HL-60/S4 treated with phorbol 12-myristate 13-acetate at 8.2 ng/mL for 4 days and 3 days (cell line): ENCODE measurements at regions not wholly inside any gene's neighbourhood (a gene's known extent, or its start where the extent isn't known, plus 50 kb on each side); places are given as distances from the start of the nearest gene placed in this dataset.
"Not testable (repeated sequence)": the region's sequence is repeated elsewhere in the genome, so short reads cannot be mapped to it uniquely, and the experiment has no call there.

Experiments used
- in situ Hi-C: fragments of 300-500 bp; cut with MboI; formaldehyde crosslinking; loops from 2 replicates; pipeline ENCODE4 v1.15.0; 2022; ENCODE audit warnings: low sequenced_read_pairs

DNA sequence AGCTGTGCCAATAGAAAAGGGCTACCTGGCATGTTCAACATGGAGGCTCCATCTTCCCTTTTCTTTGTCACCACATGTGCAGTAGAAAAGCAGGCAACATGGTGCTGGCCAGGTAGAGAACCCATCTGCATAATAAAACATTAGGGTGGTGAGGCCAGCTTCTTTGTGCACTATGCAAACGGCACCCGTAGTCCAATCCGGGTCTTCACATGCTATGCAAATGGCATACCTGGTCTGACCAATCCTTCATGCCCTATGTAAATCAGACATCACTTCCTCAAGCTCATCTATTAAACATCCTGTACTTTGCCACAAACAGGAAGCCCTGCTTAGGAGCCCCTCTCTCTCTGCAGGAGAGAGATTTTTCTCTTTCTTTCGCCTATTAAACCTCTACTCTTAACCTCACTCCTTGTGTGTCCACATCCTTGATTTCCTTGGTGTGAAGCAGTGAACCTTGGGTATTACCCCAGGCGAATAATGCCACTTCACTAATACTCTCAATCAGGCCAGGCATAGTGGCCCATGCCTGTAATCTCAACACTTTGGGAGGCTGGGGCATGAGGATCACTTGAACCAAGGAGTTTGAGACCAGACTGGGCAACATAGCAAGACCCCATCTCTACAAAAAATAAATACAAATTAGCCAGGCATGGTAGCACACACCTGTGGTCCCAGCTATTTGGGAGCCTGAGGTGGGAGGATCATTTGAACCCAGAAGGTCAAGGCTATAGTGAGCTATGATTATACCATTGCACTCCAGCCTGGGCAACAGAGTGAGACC, 111.3 kb upstream of the MRI1 start:
- in situ Hi-C loops, result no loop called here

DNA sequence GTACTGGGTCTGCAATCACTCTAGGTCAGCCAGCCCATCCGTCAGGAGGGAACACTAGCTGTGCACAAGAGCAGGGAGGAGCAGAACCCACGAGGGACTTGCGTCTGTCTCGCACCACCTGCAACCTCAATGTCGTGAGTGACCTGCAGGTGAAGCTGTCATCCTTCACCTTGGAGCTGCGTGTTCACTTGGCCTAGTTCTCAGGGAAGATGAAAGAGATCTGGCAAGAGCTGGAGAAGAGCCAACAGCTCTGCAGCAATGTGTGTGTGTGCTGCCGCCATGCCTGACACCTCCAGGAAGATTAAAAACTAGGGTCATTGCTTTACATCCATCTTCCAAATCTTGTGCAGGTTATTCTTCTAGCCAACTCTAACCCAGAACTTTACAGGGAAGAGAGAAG, 117.6 kb upstream of the MRI1 start:
- in situ Hi-C loops, result no loop called here

DNA sequence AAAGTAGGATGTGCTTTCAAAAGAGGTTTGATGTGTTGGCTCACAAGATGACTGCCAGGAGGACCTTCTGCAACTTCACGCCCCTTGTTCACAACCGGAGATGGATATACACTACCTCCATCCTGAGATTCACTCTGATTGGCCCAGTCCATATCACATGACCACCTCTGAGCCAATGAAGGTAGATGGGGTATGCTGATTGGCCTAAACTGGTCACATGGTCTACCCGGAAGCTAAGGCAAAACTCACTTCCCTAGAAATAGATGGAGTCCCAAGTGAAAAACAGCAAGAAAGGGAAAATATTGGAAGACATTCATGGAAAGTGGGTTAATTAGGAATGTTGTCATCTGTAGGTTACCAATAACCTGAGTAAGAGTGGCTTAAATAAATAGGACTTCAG, 119.7 kb upstream of the MRI1 start:
- in situ Hi-C loops, result no loop called here

DNA sequence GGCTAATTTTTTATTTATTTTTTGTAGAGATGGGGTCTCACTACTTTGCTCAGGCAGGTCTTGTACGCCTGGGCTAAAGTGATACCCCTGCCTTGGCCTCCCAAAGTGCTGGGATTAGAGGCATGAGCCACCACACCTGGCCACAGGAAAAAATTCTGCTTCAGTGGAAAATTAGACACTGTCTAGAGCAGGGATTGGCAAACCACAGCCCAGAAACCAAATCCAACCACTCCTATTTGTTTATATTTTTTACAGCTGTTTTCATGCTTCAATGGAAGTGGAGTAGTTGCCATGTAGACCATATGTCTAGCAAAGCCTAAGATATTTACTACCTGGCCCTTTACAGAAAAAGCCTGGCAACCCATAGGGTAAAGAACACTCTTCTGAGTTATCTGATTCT, 123.7 kb upstream of the MRI1 start:
- in situ Hi-C loops, result no loop called here

DNA sequence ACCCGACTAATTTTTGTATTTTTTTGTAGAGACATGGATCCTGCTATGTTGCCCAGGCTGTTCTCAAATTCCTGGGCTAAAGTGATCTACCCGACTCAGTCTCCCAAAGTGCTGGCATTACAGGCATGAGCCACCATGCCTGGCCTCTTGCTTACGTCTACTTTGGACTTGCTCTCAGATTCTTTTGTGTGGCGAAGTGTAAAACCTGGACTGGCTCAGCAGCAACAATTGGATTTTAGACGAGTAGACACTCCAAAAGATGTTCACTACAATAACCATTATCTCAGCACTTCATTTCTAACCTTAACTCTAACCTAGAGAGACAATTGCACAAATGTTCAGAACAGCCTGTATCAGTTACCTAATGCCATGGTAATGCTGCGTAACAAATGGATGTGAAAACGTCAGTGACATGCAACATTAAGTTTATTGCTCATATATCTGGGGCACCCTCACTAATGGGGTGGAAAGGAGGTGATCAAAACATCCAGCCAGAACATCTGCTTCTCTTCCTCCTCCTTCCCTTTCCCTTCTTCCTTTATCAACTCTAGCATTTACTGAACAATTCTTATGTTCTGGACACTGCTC, 124.9 kb upstream of the MRI1 start:
- in situ Hi-C loops, result no loop called here

DNA sequence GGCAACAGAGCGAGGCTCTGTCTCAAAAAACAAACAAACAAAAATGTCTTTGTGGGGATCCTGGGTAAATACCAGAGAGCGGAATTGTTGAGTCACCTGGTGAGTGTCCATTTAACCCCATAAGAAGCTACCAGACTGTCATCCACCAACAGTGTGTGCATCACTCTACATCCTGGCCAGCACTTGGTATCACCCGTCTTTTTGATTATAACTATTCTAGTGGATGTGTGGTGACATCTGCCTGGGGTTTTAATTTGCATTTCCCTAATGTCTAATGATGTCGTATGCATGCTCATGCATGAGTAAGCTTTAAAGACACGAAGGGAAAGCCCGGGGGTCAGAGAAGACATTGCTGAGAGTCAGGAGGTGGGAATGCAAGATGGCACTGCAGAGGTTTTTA, 126.7 kb upstream of the MRI1 start:
- in situ Hi-C loops, result no loop called here

DNA sequence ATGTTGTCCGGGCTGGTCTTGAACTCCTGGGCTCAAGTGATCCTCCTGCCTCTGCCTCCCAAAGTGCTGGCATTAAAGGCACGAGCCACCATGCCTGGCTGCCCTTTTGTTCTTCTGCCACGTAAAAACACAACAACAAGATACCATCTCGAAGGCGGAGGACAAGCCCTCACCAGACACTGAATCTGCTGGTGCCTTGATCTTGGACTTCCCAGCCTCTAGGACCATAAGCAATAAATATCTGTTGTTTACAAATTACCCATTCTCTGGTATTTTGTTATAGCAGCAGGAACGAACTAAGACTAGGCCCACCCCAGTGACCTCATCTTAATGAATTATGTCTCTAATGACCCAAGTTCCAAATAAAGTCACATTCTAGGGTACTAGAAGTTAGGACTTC, 128.4 kb upstream of the CACNA1A start:
- in situ Hi-C loops, result no loop called here

DNA sequence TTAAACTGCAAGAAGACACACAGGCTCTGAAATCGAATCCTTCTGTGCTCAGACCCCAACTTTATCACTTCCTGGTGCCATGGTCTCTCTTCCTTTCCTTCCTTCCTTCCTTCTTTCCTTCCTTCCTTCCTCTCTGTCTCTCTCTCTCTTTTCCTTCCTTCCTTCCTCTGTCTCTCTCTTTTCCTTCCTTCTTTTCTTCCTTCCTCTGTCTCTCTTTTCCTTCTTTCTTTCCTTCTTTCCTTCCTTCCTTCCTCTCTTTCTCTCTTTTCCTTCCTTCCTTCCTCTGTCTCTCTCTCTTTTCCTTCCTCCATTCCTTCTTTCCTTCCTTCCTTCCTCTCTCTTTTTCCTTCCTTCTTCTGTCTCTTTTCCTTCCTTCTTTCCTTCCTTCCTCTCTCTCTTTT, 127.2 kb upstream of the CACNA1A start:
- in situ Hi-C loops, result no loop called here

DNA sequence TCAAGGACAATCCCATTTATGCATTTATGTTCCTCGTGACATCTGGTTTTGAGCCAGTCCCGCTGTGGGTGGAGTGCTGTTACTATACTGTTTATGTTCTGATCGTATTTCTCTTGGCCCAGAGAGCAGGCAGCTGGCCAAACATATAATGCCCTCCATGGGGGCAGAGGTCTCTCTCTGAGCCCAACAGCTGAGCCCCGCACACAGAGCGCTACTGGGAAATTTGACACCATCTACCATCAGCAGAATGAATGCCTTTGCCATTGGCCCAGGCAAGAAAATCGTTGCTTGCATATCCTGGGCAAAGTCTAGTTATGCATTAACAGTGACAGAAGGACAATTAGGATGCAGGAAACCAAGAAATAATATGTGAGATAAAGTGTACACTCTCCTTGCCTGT, 126.8 kb upstream of the CACNA1A start:
- in situ Hi-C loops, result no loop called here

DNA sequence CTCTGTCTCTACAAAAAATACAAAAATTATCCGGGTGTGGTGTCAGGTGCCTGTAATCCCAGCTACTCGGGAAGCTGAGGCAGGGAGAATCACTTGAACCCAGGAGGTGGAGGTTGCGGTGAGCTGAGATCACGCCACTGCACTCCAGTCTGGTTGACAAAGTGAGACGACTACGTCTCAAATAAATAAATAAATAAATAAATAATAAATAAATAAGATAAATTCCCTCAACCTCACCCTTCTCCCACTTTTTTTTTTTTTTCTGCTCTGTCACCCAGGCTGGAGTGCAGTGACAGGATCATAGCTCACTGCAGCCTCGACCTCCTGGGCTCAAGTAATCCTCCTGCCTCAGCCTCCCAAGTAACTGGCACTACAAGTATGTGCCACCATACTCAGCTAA, 125.9 kb upstream of the CACNA1A start:
- in situ Hi-C loops, result not testable (repeated sequence)

DNA sequence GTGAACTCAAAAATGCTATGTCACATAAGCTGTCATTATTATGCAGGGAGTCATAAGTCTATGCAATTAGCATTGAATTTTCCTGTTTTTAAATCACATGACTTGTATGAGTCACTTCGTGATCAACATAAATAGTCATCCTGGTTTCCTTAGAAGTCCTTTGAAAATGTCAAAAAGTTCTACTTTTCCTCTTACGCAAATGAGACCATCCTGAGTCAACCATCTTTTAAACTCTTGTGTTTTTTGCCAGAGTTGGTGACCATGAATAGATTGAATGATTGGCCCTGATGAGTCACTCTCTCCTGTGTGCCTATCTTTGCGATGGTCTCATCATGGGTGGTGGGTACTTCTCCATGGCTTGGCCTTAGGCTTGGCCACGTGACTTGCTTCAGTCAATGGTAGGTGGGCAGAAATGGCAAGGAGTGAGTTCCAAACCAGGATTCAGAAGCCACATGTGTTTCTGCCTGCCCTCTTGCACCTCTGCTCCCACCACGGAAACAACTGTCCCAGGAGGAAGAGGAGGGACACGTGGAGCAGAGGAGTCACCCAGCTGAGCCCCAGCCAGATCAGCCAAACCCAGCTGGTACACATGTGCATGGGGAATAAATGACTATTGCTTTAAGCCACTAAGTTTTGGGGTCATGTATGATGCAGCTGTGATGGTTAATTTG, 123.5 kb upstream of the CACNA1A start:
- in situ Hi-C loops, result no loop called here

DNA sequence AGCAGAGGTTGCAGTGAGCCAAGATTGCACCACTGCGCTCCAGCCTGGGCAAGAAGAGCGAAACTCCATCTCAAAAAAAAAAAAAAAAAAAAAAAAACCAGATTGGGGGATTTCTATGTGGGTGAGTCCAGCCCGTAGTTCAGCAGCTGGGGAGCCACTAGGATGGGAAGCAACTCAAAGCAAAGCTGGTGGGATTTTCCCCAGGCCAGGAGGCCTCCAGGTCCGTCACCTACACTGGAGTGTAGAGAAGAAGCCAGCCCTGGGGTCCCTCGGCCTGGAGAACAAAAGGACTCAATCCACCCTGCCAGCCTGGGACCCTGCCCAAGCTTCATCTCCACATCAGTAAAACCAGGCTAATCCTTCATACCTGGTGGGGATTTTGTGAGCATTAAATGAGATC, 121.3 kb upstream of the CACNA1A start:
- in situ Hi-C loops, result no loop called here

DNA sequence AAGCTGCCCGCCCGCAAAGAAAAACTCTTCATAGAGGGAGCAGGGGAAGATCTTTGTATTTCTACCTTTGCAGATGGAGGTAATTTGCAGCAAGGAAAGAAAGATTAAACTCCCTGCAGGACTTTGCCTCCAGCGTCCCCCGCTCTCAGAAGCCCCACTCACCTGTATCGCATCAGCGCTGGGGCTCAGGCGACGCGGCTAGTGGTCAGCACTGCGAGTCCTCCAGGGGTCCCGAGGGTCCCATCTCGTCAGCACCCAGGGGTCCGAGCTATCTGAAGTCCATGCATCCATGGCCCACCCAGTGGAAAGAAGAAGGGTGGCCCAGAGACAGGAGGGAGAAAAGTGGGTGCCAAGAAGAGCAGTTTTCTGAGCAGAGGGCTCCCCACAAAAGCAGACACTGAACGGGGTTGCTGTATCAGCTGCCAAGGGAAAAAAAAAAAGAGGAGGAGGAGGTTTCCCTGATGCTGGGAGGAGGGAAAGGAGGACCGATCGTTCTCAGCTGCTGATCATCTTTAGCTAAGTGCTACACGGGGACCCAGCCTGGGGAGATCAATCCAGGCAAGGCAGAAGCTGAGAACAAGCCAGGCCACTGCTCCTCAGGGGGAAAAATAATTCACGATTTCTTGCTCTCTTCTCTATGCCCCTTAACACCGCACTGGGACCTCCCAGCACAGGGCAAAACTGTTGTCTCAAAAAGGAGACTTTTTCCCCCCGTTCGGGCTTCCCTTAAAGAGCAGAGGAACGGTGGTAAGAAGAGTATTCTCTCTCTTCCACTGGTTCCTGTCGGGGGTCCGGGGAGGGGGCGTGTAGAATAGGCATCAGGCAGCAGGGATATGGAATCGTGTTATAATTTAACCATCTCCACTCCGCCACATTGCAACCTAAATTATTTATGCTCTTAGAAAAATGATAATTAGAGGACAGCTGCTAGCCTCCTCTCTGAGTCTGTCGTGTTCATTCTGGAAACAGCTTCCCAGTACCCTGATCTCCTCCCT, 117.7 kb upstream of the CACNA1A start:
- in situ Hi-C loops, result loop anchor here (25.0 kb wide), 1 partner anchor 238 kb away; no protein-coding TSS in a partner anchor

DNA sequence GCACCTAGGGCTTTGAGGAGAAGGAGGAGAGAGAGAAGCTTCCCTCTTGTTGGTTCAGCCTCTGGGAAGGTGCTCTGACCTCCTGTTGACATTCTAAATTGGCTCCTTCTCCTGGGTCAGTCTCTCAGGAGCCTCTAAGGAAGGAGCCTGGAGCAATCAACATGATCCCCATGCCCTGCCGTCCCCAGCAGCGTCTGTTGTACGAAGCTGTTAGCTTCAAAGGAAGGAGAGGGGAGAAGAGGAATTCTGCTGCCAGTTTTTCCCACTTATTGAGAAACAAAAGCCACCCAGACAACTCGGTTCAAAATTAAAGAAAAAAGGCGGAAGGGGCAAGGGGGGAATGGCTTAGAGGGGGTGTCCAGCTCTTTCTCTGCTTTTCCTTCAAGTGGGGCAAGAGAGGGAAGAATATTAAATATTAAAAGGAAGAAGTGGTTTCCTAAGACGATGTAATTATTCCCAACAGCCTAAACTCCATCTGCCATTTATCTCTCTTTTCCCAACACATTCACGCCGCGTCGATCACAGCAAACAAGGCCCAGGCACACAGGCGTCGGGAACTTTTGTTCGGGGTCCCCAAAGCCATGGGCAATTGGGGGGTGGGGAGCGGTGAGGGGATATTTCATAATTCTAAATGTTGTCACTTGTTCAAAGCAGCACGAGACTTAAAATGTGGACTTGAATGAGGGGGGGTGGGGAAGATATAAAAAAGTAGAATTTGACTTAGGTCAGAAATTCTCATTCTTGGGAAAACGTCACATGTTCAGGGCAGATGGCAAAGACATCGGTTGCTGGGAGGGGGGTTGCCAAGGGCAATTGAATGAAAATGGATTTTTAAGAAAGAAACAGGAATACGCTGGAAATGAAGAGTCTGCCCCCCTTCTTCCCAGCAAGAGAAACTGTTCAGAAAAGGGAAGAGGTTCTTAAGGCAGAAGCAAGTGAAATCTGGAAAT, 116.8 kb upstream of the CACNA1A start:
- in situ Hi-C loops, result loop anchor here (25.0 kb wide), 1 partner anchor 239 kb away; no protein-coding TSS in a partner anchor

DNA sequence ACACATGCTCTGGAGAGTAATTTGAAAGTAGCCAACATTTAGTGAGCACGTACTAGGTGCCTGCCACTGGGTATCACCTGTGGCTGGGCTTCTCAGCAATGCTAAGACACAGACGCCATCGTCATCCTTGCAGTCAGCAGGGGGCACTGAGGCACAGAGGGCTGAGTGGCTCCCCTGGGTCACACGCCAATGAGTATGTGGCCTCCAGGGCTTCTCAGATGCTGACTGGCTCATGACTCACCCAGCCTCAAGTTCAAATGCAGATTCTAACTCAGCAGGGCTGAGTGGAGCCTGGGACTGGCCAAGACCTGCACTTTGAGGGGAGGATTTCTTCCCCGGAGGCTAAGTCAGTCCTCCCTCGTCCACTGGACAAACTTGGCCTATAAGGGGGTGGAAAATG, 115.1 kb upstream of the CACNA1A start:
- in situ Hi-C loops, result loop anchor here (25.0 kb wide), 1 partner anchor 241 kb away; no protein-coding TSS in a partner anchor

DNA sequence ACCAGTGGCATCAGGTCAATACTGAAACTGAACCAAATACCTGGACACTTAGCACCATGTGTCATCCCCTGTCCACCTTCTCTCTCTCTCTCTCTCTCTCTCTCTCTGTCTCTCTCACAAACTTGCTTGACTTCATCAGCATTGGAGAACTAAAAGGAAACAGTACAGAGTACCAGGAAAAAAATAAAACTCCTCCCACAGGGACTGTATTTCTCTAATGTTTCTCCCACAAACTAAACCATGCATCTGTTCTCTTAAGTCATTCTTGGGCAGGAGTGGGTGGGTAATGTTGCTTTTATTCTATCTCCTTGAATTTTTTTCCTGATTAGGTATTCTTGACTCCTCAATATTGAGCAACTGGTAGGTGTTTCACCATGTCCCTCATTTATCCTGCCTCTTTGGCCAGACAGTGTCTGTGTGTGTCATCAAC, 112.9 kb upstream of the CACNA1A start:
- in situ Hi-C loops, result loop anchor here (25.0 kb wide), 1 partner anchor 243 kb away; no protein-coding TSS in a partner anchor

DNA sequence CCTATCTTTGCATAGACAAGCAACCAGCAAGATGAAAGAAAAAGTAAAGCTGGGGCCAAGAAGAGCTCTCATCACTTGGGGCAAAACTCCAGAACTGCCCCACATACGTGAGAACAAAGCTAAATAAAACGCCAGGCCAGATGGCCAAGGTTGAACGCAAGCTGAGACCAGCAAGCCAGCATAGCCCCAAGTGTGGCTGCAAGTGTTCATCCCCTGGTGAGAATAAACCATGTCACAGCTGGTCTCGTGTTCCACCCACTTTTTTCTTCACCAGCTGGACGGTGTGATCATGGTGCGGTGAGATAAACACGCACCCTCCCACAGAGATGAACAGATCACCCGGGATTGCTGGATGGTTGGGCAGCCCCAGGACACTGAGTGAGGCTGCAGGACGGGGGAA, 109.6 kb upstream of the CACNA1A start:
- in situ Hi-C loops, result loop anchor here (25.0 kb wide), 1 partner anchor 246 kb away; no protein-coding TSS in a partner anchor

DNA sequence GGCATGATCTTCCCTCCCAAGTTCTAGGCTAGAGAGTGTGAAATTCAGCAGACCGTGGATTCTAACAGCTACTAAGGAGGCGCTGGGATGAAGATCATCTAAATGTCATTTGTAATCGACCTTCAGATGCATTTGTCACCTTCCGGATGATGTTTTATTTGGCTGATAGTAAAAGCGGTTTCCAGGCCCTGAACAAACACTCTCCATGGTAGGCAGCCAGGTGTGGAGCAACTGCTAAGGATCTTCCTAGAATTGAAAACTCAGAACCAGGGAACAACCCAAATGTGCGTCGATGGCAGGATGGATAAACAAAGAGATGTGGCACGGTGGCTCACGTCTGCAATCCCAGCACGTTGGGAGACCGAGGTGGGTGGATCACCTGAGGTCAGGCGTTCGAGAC, 107.2 kb upstream of the CACNA1A start:
- in situ Hi-C loops, result loop anchor here (25.0 kb wide), 1 partner anchor 249 kb away; no protein-coding TSS in a partner anchor

DNA sequence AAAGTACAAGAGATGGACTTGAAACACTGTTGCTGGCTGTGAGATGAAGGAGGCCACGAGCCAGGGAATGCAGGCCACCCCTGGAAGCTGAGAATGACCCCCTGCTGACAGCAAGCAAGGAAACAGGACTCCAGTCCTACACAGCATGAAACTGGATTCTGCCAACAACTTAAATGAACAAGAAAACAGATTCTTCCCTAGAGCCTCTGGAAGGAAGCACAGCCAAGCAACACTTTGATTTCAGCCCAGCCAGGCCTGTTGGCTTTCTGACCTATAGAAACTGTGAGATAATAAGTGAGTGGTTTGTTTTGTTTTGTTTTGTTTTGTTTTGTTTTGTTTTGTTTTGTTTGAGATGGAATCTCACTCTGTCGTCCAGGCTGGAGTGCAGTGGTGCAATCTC, 105.3 kb upstream of the CACNA1A start:
- in situ Hi-C loops, result loop anchor here (25.0 kb wide), 1 partner anchor 251 kb away; no protein-coding TSS in a partner anchor
